Stomach (tissue), 8 donors: ENCODE measurements at regions not wholly inside any gene's neighbourhood (a gene's known extent, or its start where the extent isn't known, plus 50 kb on each side); places are given as distances from the start of the nearest gene placed in this dataset.
"Not testable (repeated sequence)": the region's sequence is repeated elsewhere in the genome, so short reads cannot be mapped to it uniquely, and the experiment has no call there.

Experiments
- DNase-seq, 2 donors: peaks; one replicate each; pipeline versions ENCODE4 v3.0.0 to v3.0.0-alpha.2; 2013 to 2019
- H3K27ac ChIP-seq, 5 donors: fragments of 200-600 bp in 4 of 5; sonication (generic) in 4 of 5; one replicate each; pipeline ENCODE4 v1.5.1; 2013 to 2019; ENCODE audit warnings: mild to moderate bottlenecking in 1 of 5, moderate library complexity in 1 of 5
- H3K27me3 ChIP-seq, 3 donors: fragments of 200-600 bp; sonication (generic); one replicate each; pipeline ENCODE4 v1.5.1; 2017 to 2019; ENCODE audit warnings: mixed run types in 1 of 3
- H3K36me3 ChIP-seq, 4 donors: fragments of 200-600 bp; sonication (generic); 1 replicate in 3 of 4; 2 replicates in 1 of 4; pipeline ENCODE4 v1.5.1; 2016 to 2019
- H3K4me1 ChIP-seq, 4 donors: fragments of 200-600 bp; sonication (generic); one replicate each; pipeline ENCODE4 v1.5.1; 2016 to 2019
- H3K4me3 ChIP-seq, 4 donors: fragments of 200-600 bp; sonication (generic) in 3 of 4; one replicate each; pipeline ENCODE4 v1.5.1; 2016 to 2019; ENCODE audit warnings: mild to moderate bottlenecking in 1 of 4
- H3K9me3 ChIP-seq, 4 donors: fragments of 200-600 bp; sonication (generic); one replicate each; pipeline ENCODE4 v1.5.1; 2016 to 2019
- CTCF ChIP-seq, 7 experiments: fragments of 450-650 bp in 4 of 7; fragments of 200-600 bp in 3 of 7; sonication (generic) in 3 of 7; IDR thresholded peaks; one replicate each; pipeline ENCODE4 v1.5.1; 2016 to 2019; ENCODE audit warnings: antibody characterized with exemption in 7 of 7, control low read depth in 2 of 7, mild to moderate bottlenecking in 1 of 7
- EP300 ChIP-seq: sonication (generic); formaldehyde crosslinking; IDR thresholded peaks from one replicate; pipeline ENCODE4 v1.6.1; 2017; ENCODE audit warnings: antibody characterized with exemption
- POLR2A ChIP-seq, 4 donors: fragments of 450-650 bp; IDR thresholded peaks; one replicate each; pipeline ENCODE4 v1.6.1; 2016; ENCODE audit warnings: antibody characterized with exemption in 4 of 4, control low read depth in 2 of 4, mild to moderate bottlenecking in 1 of 4, moderate library complexity in 1 of 4
- POLR2AphosphoS5 ChIP-seq, 3 donors: sonication (generic); formaldehyde crosslinking; IDR thresholded peaks; one replicate each; pipeline ENCODE4 v1.6.1; 2016; ENCODE audit warnings: antibody characterized with exemption in 3 of 3
- WGBS, 5 donors: extraction: QIAGEN DNeasy Blood & Tissue Kit in 3 of 5; methylation state at CpG; one replicate each; pipeline versions ENCODE4 v1.1.5 to v1.1.7; 2013 to 2018; 5-methylcytosine and 5-hydroxymethylcytosine counted together
- intact Hi-C: fragments of 100-400 bp; cut with DNase I; formaldehyde crosslinking; loops from one replicate; pipeline ENCODE4 v1.15.1; 2023; ENCODE audit warnings: low total_unique reads
- donor health status: healthy with polysubstance abuse.
- donor health status: Bipolar disorder and iron deficiency.
- donor health status: healthy.

DNA sequence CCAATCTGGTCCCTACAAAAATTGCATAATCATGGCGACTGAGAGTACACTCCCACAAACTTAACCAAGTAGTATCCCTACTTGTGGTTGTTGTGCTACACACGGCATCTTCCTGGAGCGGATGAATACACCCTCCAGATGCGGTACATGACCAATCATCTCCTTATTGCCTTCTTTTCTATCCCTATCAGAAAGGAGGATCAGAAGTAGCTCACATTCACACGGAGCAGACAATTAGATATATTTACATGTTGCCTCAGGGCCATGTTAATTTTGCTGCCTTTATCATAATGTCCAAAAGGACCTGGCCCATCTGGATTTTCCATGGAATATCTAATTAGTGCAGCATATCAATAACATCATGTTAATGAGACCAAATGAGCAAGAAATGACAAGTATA, 96.4 kb upstream of the RNU6-1 start:
- TF ChIP-seq POLR2AphosphoS5 (IDR thresholded peaks at IDR 0.05) = no peak
- Histone ChIP-seq H3K4me3 (no peak overlapping the region), H3K36me3 (no peaks in the 10 kb centered on the region), H3K27ac (no peak overlapping the region), H3K4me1 (peaks cover 0 to 12% (median 4%) of the 10 kb centered on the region in 4 donors), H3K9me3 (no peaks in the 10 kb centered on the region), H3K27me3 (no peaks in the 10 kb centered on the region)
- DNase-seq = no peak
- WGBS, 5 donors = 89 to 92% (median 91%) methylated on average over 5 of the region's 5 CpGs
- intact Hi-C loops = no loop called here

- DNase-seq = no peak
- Histone ChIP-seq H3K27ac (no peak overlapping the region), H3K9me3 (no peaks in the 10 kb centered on the region), H3K27me3 (no peaks in the 10 kb centered on the region), H3K36me3 (no peaks in the 10 kb centered on the region), H3K4me1 (peaks cover 0 to 18% (median 3%) of the 10 kb centered on the region in 4 donors), H3K4me3 (no peak overlapping the region)
- TF ChIP-seq EP300 (no peak), POLR2AphosphoS5 (IDR thresholded peaks at IDR 0.05) (no peak), CTCF (IDR thresholded peaks at IDR 0.05) (no peak), POLR2A (IDR thresholded peaks at IDR 0.05) (no peak)
- intact Hi-C loops = no loop called here
- WGBS, 5 donors = 73 to 98% (median 87%) methylated on average over 3 of the region's 3 CpGs
Measured at GRCh38 chr15:67937153-67937761, 97.4 kb upstream of the RNU6-1 start.

DNA sequence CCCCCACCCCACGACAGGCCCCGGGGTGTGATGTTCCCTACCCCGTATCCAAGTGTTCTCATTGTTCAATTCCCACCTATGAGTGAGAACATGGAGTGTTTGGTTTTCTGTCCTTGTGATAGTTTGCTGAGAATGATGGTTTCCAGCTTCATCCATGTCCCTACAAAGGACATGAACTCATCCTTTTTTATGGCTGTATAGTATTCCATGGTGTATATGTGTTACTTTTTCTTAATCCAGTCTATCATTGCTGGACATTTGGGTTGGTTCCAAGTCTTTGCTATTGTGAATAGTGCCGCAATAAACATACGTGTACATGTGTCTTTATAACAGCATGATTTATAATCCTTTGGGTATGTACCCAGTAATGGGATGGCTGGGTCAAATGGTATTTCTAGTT, 99.3 kb upstream of the RNU6-1 start:
- intact Hi-C loops, DNase-seq: not testable (repeated sequence)
- 91 to 99% (median 95%) methylated on average over 5 of the region's 5 CpGs for WGBS, 5 donors

GRCh38 chr15:67939588-67940323, 99.9 kb upstream of the RNU6-1 start:
- H3K27ac ChIP-seq, intact Hi-C loops, DNase-seq, H3K36me3 ChIP-seq, H3K4me3 ChIP-seq, H3K9me3 ChIP-seq, H3K27me3 ChIP-seq: not testable (repeated sequence)
- WGBS, 5 donors = 72 to 77% (median 74%) methylated on average over 4 to 5 of the region's 5 CpGs
- peaks cover 0 to 28% (median 18%) of the 10 kb centered on the region in 4 donors for H3K4me1 ChIP-seq

More for the DNA sequence above, 99.3 kb upstream of the RNU6-1 start:
- not testable (repeated sequence) for H3K27ac ChIP-seq, H3K4me3 ChIP-seq, H3K9me3 ChIP-seq, H3K36me3 ChIP-seq, H3K27me3 ChIP-seq
- peaks cover 0 to 24% (median 13%) of the 10 kb centered on the region in 4 donors for H3K4me1 ChIP-seq

DNA sequence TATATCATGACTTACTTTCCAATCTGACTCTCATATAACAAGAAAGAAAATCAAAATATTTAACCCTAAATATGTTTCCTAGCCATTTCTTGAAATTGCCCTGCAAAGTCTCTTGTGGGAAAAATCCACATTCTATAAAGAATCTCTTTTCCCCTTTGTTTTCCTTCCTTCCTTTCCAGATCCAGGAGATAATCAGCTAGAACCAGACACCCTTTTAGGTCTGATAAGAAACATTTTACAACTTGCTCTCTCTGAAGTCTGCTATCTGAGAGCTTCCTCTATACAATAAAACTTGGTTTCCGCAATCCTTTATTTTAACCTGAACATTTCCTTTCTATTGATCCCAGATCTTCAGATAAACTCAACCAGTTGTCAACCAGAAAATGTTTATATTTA, 100.5 kb upstream of the RNU6-1 start:
- no peaks in the 10 kb centered on the region for H3K9me3 ChIP-seq
- H3K27me3 ChIP-seq = no peaks in the 10 kb centered on the region
- intact Hi-C loops = no loop called here
- no peak for DNase-seq
- no peak overlapping the region for H3K27ac ChIP-seq
- H3K36me3 ChIP-seq = no peaks in the 10 kb centered on the region
- no peak overlapping the region for H3K4me3 ChIP-seq
- WGBS, 5 donors = 80 to 100% (median 96%) methylated on average over 1 of the region's 1 CpG
- peaks cover 0 to 28% (median 21%) of the 10 kb centered on the region in 4 donors for H3K4me1 ChIP-seq
- TF ChIP-seq CTCF (IDR thresholded peaks at IDR 0.05) (no peak), POLR2AphosphoS5 (IDR thresholded peaks at IDR 0.05) (no peak), EP300 (no peak), POLR2A (IDR thresholded peaks at IDR 0.05) (no peak)
